A549 (cell line): ENCODE measurements at regions not wholly inside any gene's neighbourhood (a gene's known extent, or its start where the extent isn't known, plus 50 kb on each side); places are given as distances from the start of the nearest gene placed in this dataset.

ENCODE experiments used
- CTCF ChIP-seq: fragments of >200 bp; sonication (Bioruptor Twin); formaldehyde crosslinking; IDR thresholded peaks from 3 replicates; pipeline ENCODE4 v1.5.1; 2016
- EP300 ChIP-seq, 2 experiments: fragments of >200 bp; sonication (Bioruptor Twin); formaldehyde crosslinking; IDR thresholded peaks; 2 replicates in 1 of 2; 3 replicates in 1 of 2; pipeline ENCODE4 v1.6.1; 2016 to 2017
- POLR2AphosphoS2 ChIP-seq: conservative IDR thresholded peaks from 2 replicates; pipeline ENCODE4 v1.6.1; 2012; ENCODE audit warnings: low read length, improper control_type of control experiment, inconsistent platforms
- RCOR1 ChIP-seq: fragments of 150-350 bp; IDR thresholded peaks from 2 replicates; pipeline ENCODE4 v1.6.1; 2014; ENCODE audit warnings: antibody characterized with exemption, low read length, low read depth
- REST ChIP-seq: fragments of 200-600 bp; sonication (generic); IDR thresholded peaks from 2 replicates; pipeline ENCODE4 v1.6.1; 2016; ENCODE audit warnings: antibody characterized with exemption, mild to moderate bottlenecking, moderate library complexity
- RNF2 ChIP-seq: fragments of 200-600 bp; sonication (generic); IDR thresholded peaks from 2 replicates; pipeline ENCODE4 v1.6.1; 2016; ENCODE audit warnings: low read depth, mild to moderate bottlenecking, antibody characterized with exemption, moderate library complexity, borderline replicate concordance
- SMC3 ChIP-seq: fragments of >200 bp; sonication (Bioruptor Twin); formaldehyde crosslinking; IDR thresholded peaks from 3 replicates; pipeline ENCODE4 v1.6.1; 2018; ENCODE audit warnings: inconsistent platforms
- ZNF302 ChIP-seq: fragments of 250-450 bp; sonication (Bioruptor Pico); IDR thresholded peaks from 2 replicates; pipeline ENCODE4 v1.9.0; 2021; ENCODE audit warnings: inconsistent platforms, mild to moderate bottlenecking, moderate library complexity

- TF ChIP-seq CTCF (no peak), ZNF302 (CRISPR knock-in tag) (no peak), SMC3 (no peak), RCOR1 (no peak), REST (no peak), EP300 (IDR thresholded peaks at IDR 0.05) (no peak), POLR2AphosphoS2 (no peak), RNF2 (no peak)
These were observed 133.6 kb downstream of the NPY start for GRCh38 chr7:24417526-24418120.
